Astrocyte of the spinal cord (primary cell): ENCODE measurements at regions not wholly inside any gene's neighbourhood (a gene's known extent, or its start where the extent isn't known, plus 50 kb on each side); places are given as distances from the start of the nearest gene placed in this dataset.

Source experiments
- DNase-seq: peaks from one replicate; pipeline ENCODE4 v3.0.0; 2011; ENCODE audit warnings: low read depth, low spot score
- H3K4me3 ChIP-seq: 2 replicates; pipeline ENCODE4 v1.5.1; 2011; ENCODE audit warnings: low read depth, mild to moderate bottlenecking, low read length, moderate library complexity
- in situ Hi-C: cut with HindIII; loops from 2 replicates; pipeline ENCODE4 v1.10.0; 2017; ENCODE audit warnings: low sequenced_read_pairs
- TF ChIP-seq, protein P1 (sequence below): IDR thresholded peaks from 2 replicates; pipeline ENCODE4 v1.5.1; 2012; ENCODE audit warnings: low read depth, mild to moderate bottlenecking, low read length, inconsistent platforms

DNA sequence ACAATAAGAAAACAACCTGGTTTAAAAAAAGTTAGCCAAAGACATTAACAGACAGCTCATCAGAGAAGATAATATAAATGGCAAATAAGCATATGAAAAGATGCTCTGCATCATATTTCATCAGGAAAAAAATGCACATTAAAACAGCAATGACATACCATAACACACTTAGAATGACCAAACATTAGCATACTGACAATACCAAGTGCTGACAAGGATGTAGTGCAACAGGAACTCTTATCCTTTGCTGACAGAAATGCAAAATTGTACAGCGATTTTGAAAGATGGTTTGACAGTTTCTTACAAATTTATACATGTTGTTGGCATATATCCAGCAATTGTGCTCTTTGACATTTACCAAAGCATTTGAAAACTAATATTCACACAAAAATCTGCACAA lies 573.0 kb downstream of the FSCB start:
- TF ChIP-seq, protein P1, sequence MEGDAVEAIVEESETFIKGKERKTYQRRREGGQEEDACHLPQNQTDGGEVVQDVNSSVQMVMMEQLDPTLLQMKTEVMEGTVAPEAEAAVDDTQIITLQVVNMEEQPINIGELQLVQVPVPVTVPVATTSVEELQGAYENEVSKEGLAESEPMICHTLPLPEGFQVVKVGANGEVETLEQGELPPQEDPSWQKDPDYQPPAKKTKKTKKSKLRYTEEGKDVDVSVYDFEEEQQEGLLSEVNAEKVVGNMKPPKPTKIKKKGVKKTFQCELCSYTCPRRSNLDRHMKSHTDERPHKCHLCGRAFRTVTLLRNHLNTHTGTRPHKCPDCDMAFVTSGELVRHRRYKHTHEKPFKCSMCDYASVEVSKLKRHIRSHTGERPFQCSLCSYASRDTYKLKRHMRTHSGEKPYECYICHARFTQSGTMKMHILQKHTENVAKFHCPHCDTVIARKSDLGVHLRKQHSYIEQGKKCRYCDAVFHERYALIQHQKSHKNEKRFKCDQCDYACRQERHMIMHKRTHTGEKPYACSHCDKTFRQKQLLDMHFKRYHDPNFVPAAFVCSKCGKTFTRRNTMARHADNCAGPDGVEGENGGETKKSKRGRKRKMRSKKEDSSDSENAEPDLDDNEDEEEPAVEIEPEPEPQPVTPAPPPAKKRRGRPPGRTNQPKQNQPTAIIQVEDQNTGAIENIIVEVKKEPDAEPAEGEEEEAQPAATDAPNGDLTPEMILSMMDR, result no peak
- no peak for DNase-seq
- in situ Hi-C loops, result no loop called here
- no peak overlapping the region for H3K4me3 ChIP-seq

DNA sequence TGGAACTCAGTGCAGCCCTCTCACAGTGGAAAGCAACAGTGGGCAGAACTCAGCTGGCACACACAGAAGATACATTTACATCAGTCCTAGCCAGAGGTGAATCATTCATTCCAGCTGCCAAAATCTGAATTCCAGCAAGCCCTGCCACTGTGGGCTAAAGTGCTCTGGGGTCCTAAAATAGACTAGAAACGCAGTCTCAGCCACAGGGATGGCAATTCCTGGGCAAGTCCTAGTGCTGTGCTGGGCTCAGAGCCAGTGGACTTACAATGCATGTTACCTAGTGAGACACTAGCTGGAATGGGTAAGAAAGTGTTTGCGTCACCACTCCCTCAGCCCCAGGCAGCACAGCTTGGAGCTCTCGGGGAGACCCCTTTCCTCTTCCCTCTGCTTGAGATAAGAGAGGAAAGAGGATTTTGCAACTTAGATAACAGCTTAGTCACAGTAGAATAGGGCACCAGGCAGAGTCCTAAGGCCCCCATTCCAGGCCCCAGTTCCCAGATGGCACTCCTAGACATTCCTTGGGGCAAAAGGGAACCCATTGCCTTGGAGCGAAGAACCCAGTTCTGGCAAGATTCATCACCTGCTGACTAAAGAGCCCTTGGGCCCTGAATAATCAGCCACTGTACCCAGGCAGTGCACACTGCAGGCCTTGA lies 592.9 kb downstream of the FSCB start:
- in situ Hi-C loops, result no loop called here
- no peak for DNase-seq
- no peak overlapping the region for H3K4me3 ChIP-seq
- TF ChIP-seq, protein P1, result no peak

DNA sequence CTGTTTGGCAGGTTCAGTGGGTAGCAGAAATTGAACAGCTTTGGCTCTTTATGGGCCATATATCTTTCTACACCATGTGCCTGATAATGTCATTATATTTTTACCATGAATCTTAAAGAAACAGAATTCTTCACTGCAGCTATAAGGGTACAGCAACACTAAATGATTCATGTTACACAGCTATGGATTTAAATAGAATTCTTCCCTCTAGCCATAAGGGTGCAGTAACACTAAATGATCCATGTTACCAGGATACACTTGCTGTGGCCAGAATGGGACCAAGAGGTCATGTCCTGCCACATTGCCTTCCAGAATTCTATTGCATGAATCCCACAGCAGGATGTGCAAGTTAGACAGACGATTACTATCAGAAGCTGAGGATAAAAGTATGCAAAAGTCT lies 603.9 kb downstream of the FSCB start:
- H3K4me3 ChIP-seq, result no peak overlapping the region
- TF ChIP-seq, protein P1, result no peak
- in situ Hi-C loops, result no loop called here

DNA sequence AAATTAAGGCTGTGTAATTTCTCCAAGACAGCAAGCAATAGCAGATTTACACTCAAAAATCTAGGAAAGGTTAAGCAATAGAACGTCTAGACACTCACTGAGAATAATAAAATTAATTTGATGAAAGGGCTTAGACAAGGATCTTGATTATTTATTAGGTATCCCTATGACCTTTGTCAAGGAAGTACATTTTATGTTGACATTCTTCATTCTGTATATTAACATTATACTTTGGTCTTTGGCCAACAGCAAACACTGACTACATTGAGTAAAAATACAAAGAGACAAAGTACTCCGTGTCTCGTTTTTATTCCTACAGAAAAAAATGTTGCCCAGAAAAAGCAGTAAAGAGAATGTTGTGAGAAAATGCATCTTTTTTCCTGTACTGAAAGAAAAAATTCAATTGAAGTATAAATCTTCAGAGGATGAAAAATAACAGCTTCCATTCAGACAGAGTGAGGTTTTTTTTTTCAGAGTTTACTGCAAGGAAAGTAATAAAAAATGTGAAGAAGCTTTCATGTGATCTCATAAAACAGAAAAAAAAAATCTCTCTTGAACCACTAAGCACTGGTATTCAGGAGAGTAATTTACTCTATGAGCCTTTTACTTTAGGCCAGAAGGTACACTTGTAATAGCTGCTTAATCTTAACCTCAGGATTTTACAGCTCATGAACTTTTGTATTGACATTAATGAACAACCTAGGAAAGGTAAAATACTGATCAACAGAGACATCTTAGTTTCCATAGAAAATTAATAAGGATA lies 605.0 kb downstream of the FSCB start:
- no peak overlapping the region for H3K4me3 ChIP-seq
- TF ChIP-seq, protein P1, result no peak
- in situ Hi-C loops, result no loop called here
- DNase-seq, result no peak

More for the DNA sequence above, 603.9 kb downstream of the FSCB start:
- no peak for DNase-seq

DNA sequence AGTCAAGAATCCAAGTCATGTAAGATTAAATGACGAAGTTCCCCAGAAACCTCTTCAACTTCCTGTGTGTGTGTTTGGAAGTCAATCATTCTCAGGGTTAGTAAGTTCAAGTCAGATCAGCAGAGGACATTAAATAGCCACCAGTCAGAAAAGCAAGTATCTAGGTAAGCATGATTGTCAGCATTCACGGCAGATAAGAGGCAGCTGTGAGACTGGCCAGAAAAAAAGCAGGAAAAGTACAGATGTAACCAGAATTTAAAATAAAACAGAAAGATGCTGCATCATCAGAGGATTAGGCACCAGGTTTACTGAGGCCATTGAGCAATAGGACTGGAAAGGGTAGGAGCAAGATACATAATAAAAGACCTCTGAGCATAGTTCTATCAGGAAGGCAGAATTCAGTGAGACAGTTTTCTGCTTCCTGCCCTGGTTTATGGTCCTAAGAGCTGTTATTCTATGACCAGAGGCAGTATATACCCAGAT lies 606.9 kb downstream of the FSCB start:
- DNase-seq, result no peak
- in situ Hi-C loops, result no loop called here
- TF ChIP-seq, protein P1, result no peak
- H3K4me3 ChIP-seq, result no peak overlapping the region

DNA sequence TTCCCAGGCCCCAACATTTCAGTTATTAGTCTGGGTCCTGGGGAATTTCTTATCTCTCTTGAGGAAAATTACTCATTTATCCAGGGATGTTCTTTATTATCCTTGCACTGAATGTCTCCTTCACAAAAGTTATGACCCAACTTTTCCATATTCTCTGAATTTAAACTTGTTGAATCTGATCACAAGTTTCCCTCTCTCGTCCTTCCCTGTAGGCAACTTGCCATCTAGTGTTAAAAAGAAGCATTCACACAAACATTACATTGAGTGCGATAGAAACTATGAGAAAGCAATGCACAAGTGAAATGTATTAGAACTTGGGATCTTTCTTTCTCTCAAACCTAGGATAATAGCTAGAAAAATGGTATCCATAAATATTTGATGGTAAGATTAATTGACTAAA lies 608.4 kb downstream of the FSCB start:
- in situ Hi-C loops, result no loop called here
- TF ChIP-seq, protein P1, result no peak
- no peak for DNase-seq
- H3K4me3 ChIP-seq, result no peak overlapping the region
